Right lobe of liver (tissue), 4 donors: ENCODE measurements at regions not wholly inside any gene's neighbourhood (a gene's known extent, or its start where the extent isn't known, plus 50 kb on each side); places are given as distances from the start of the nearest gene placed in this dataset.

Experiments
- CTCF ChIP-seq, 4 donors: fragments of 200-600 bp in 3 of 4; fragments of 450-650 bp in 1 of 4; IDR thresholded peaks; one replicate each; pipeline versions ENCODE4 v1.5.1 to v1.8.0; 2016 to 2022; ENCODE audit warnings: antibody characterized with exemption in 4 of 4, mild to moderate bottlenecking in 2 of 4
- POLR2A ChIP-seq: fragments of 450-650 bp; IDR thresholded peaks from one replicate; pipeline ENCODE4 v1.6.1; 2017; ENCODE audit warnings: antibody characterized with exemption, mild to moderate bottlenecking
- donor health status: DM: no; HTN: no; CAD: no.
- donor health status: DM: no; HTN: no; CAD: no.
- donor health status: DM: no; HTN: yes; CAD: no.

- TF ChIP-seq CTCF (IDR thresholded peaks at IDR 0.05) (no peak), POLR2A (no peak)
These were observed 102.8 kb downstream of the TRIML1 start for GRCh38 chr4:188242041-188242440.
